HG02970 (cell line): ENCODE measurements at regions not wholly inside any gene's neighbourhood (a gene's known extent, or its start where the extent isn't known, plus 50 kb on each side); places are given as distances from the start of the nearest gene placed in this dataset.

Experiments used
- ATAC-seq: cut with Tn5 transposase; IDR thresholded peaks from one replicate; pipeline ENCODE4 v1.9.1; 2021; ENCODE audit warnings: mild to moderate bottlenecking, moderate library complexity, moderate number of reproducible peaks; ENCODE audit not compliant: unreplicated experiment, low FRiP score

DNA sequence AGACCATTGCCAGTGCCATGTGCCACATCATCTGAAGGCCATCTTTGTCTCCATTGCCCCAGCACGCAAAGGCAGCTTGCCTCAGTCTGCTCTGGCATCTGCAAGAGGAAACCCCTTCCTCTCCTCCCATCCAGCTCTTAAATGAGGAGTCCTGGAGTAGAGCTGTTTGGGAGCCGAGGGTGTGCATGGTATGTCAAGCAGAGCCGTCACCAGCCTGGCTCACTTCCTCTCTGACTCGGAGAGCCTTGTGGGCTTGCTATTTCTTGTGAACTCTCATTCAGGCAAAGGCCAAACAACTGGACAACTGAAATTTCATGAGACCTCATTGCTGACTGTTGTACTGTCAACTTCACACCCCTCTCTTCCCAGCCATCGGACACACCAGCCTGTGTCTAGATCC, 143.9 kb downstream of the SIPA1L2 start:
- no peak for ATAC-seq

DNA sequence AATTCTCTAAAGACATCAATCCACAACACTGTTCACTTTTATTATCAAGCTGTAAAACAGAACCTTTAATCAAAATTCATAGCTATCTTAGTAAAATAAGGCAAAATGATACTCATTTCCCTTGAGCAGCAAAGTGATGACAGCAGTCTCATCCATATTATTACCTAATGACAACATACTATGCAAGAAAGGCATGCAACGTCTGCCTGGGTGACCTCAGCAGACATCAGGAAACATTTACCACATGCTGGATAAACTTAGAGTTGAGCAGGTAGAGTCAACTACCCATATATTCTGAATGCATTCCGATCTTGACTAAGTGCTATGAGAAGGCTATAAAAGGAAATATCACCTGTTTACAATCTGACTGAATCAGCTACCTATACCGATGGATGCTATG, 145.1 kb downstream of the SIPA1L2 start:
- no peak for ATAC-seq

DNA sequence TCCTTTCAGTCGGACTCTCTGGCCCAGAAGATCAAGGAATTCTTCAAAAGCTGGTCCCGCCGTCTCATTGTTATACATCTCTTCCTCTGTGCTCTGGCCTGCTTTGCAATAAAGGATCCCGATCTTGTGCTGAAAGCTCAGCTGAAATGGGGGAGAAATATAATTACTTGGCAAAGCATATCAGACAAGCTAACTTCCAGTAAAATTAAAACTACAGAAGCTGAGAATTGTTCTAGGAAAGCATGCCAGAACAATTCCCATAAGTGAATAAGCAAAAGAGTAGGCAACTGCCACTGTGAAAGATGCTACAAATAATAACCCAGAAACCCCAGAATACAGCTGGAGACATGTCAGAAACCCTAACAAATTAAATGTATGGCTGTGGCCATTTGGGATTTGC, 146.1 kb downstream of the SIPA1L2 start:
- no peak for ATAC-seq

DNA sequence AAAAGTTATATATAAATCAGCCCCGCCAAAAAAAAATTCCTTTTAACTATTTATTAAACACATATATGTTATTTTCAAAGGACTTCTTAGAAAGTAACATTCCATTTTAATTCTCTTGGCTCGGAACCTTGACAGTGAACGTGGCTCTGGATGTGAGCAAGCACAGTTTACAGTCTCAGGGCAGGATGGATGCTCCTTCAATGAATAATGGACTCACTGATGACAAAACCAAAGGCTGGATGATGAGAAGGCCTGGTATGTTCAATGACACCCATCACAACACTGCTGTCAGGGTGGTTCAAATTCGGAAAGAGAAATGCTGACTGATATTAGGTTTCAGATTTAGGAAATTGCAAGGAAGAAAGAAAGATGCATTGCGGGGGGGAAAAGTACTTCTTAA, 148.8 kb downstream of the SIPA1L2 start:
- ATAC-seq = no peak

DNA sequence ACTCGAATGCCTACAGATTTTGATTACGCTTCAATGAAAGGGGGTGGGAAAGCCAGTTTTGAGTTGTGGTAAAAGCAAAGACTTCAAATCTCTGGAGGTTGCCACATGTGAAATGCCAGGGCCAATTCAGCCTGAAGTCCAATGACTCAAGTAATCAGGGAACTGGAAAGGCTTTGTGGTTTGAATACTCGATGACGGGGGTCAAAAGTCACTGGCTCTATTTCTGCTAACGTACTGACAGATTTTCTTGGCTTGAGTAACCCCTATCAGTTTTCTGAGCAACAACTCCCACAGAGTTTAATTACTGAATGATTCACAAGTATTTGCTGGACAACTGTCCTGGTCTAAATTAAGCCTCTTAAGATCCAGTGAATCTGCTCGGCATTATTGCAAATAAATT, 152.2 kb downstream of the SIPA1L2 start:
- no peak for ATAC-seq

DNA sequence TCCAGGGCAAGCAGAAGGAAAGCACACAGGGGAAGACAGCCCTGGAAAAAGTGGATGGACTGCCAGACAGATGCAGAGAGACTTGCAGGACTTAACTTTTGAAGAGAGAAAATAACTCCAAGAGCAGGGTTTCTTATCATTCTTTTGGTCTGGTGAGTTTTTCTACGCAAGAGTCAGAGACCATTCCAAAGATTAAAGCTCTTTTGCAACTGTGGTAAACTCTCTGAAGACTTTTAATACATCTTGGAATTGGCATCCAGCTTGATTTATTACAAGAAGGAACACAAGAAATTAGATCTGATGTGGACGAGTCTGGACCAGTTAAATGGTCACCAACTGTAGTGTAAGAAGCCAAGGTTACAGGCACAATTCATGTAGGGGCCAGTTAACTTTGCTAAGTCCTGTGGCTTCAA, 153.4 kb downstream of the SIPA1L2 start:
- no peak for ATAC-seq

DNA sequence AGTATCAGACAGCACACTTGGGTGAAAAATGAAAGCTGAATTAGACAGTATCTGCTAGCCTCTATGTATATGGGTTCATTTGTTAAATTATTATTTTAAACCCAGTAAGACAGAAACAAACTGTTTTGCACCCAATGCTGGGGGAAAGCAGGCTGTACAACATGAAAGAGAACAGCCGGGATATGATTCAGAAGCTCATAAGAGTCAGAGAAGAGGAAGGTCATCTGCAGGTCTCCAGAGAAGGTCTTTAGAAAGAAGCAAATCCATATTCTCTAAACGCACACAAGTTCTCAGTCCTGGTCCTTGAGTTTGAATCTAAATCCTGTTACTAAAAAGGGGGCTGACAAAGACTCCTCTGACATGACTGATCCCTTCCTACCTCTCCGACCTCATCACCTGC, 155.1 kb downstream of the SIPA1L2 start:
- no peak for ATAC-seq

DNA sequence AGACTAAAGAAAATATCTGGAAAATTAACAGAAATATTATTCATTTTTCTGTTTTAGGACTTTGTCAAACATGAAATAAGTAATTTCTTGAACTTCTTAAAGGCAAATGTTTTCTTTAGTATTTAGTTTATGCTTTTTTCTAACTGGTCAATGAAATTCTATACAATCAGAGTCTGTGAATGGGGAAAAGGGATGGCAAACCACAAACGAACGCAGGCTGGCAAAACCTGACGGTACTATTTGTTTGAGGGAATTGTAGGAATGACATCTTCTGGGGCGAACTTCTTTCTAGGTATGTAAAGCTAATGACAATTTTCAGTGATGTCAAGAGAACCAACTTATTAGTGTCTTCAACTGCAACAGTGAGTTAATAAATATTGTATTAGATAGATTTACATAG, 156.0 kb downstream of the SIPA1L2 start:
- no peak for ATAC-seq

DNA sequence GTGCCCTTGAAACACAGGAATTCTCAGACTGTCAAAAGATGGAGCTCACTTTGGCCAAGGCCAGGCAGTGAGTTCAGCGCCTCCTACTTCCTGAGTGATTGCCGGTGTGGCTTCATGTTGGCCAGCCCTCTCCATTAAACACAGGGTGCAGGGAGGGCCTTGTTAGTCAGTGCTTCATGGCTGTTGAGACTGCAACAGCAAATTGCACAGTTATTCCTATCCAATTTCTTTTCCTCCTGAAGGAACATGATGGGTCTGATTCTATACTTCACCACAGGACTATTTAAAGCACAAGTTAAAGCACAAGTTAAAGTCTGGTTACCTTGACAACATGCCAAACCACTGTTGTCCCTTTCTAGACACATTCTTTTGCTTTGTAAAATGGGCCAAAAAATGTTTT, 156.6 kb downstream of the SIPA1L2 start:
- no peak for ATAC-seq

DNA sequence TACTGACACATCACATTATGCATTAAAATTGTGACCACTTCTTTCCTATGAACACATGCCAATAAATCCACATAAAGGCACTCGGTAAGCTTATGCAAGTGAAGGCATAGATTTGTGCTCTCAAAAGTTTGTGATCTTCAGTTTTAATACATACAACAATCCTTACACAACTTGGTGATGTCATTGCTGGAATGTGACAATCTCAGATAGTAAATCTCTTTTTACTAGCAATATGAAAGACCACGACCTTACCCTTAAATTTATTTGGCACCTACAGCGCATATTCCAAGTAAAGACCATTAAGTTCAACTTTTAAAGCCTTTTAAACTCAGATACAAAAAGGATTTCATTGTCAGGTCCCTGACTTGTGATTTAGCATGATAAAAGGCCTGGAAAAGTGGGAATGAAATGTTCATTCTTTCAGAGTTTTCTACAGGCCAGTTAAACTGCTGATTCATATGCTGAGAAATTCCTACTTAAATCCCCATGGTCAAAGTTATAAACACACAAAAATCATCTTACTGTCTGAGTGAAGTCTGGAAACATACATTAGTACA, 157.4 kb downstream of the SIPA1L2 start:
- ATAC-seq = no peak

DNA sequence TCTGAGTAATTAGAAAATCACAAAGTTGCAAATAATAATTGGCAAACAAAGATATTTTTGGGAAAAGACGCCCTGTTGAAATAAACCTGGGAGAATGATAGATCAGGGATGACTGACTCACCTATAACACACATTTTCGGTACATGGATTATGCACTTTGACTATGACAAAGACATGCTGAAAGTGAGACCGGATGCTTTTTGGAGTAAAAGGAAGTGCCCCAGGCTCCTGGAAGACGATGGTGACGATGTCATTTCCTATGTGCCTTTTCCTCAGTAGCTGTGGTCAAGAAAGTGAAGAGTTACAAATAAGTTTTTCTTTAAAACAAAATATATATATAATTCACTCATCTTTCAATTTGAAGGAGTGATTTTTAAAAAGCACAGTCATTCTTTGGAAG, 158.7 kb downstream of the SIPA1L2 start:
- no peak for ATAC-seq

DNA sequence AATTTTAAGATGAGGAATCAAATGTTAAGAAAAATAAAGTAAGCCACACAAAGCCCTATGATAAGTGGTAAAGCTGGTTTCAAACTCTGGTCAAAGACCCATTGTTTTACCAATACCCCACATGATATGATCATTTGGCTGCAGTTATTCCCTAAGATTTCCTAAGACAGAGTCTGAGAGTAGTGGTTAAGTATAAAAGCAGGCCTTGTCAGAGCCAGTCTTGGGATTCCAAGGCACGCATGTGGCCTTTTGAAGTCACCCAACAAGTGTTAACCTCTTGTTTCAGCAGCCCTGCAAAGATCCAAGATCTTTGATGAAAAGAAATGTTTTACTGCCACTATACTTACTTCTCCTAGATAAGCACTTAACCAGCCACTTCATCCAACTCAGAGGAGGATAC, 159.2 kb downstream of the SIPA1L2 start:
- ATAC-seq = no peak

DNA sequence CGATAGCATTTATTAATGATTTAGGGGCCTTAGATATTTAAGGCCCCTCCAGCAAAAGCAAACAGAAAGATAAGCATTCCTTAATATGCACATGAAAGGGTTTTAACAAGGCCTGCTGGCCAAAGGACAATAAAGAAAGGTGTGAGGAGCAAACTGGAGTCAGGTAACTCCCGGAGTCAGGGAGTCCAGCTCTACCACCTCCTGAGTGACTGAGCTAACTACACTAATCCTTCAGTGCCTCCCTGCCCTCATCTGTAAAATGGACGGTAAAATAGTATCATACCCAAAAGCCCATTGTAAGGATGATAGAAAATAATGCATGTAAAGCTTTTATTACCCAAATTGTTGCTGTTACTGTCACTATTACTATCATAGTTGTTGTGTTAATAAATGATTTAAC, 161.7 kb downstream of the SIPA1L2 start:
- ATAC-seq = no peak

DNA sequence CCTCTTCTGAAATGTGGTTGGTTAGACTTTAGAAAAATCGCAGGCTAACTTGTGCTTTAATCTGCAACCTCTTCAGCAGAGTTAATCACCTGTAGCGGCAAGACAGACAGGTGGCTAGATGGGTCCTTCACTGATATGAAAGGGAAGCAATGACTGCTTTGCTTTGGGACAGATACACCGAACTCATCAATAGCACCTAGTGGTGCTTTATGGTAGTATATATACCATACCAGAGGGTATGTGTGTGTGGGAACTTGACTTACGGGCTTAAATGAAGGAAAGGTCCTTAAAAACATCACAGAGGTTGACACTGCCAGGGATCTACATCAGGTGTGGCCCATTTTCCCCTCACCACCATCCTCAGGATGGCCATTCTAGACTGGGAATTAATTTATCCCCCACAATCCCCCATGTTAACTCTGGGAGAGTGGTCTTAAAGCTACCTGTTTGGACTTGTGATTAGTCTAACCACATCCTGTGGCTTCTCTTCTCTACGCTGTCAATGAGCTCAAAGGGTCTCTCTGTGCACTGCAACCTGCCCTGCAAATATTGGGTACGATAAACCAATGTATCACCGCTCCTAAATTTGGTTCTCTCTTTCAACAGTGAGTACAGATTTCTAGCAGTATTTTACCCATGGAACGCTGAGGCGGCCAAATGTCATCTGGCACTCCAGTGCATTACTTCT, 162.7 kb downstream of the SIPA1L2 start:
- ATAC-seq = no peak

DNA sequence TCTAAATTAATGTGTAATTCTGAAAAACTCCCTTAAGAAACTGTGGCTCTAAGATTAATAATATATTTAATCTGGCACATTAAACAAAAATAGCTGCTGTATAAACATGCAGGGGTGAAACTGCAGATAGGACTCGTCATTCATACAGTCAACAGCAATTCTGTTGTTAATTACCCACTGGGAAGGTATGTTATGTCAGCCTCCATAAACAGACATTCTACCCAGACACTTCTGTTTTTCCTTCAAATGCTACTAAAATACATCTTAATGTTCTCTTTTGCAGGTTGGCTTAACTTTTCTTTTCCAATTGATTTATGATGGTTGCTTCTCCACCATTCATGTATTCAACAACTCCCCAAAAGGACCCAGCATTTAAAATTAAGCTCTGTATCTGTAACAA, 165.6 kb downstream of the SIPA1L2 start:
- ATAC-seq = no peak

DNA sequence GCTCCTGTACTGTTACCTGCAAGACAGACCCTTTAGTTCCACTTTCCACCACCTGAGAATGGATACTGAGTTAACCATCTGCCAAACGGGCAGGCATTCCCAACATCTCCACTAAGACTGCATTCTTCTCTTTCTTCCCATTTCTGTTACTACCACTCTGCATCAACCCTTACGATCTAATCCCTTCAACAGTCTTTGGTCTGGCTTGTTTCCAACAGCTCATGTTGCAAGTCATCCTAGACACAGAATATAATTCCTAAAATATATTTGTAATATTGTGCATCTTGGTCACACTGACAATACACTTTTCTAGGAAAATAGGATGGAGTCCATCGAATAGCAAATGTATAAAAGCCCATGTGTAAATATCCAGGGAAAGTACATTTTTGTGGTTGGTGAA, 166.7 kb downstream of the SIPA1L2 start:
- no peak for ATAC-seq

DNA sequence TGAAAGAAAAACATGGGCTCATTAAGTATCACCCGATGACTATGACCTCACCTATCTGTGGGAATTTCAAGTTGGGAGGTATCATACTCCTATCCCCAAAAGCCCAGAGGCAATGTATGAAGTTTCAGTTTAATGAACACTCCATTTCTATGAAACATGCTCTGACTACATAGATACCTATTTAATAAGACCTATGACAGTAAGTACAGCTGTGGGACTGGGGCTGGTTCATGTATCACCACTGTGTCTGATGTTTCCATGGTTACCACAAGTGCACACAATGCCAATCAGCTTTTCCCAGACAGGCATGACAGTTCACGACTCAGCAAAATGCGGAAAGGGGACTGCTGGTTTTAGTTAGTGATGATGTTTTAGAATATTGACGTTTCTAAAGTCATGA, 167.7 kb downstream of the SIPA1L2 start:
- ATAC-seq = no peak

DNA sequence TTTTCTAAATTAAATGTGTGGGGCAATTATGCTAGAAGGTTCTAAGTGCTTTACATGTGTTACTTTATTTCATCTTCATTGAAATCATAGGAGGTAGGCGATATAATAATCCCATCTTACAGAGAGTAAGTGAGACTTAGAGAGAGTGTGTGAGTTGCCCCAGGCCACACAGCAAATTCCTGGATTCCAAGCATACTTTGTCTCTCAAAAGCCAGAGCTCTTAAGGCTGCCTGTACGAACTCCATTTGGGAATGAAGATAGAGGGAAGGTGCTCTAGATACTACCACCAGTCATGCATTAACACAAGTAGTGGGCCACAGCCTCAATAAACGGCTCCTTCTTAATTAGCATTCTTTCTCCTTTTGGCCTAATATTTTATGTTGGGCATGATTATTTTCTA, 170.1 kb downstream of the SIPA1L2 start:
- no peak for ATAC-seq

DNA sequence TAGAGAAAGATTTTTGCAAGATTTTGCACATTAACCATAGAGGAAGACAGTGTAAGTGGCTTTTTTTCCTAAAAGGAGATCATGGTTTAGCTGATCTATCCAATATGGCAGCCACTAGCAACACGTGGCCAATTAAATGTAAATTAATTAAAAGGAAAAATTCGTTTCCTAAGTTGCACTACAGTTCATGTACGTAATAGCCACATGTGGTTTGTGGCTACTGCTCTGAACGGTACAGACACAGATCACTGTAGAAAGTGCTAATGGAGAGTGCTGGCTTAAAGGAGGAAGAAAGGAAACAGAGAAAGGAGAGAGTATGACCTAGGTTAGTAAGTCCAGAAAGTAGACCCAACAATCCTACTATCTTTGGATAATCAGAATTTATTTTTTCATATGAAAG, 170.8 kb downstream of the SIPA1L2 start:
- no peak for ATAC-seq

DNA sequence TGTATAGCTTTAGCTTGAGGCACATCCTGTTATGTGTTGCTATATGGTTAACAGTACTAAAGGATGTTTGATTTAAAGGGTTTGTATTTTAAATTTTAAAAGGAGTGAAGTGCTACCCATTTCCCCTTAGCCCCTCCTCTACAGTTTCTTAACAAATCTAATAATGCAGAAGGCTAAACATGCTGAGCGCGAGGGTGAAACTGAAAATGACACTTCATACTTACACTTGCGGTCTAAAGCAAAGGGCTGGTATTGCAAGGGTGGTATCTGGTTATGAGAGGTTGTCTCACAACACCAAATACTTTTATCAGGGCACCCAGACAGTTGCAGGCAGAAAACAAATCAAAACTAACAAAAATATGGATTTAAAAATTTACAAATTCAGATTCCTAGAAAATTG, 172.3 kb downstream of the SIPA1L2 start:
- ATAC-seq = peak; percentile 75

DNA sequence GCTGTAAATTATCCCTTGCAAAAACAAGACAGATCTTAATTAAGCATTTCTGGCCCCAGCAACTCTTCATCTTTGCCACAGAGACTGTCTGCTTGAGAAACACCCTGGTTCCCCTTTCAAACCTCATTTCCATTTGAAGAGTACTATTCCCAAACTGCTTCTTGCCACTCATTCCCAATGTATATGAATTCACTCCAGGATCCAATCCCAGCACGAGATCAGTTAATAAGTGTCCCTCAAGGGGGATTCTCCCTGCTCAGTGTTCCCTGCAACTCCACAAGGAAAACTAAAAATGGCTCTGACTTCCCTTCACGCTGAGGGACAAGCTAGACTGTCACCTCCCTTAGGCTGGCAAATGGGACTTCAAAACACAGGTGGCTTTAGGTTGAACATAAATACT, 173.2 kb downstream of the SIPA1L2 start:
- ATAC-seq = no peak

DNA sequence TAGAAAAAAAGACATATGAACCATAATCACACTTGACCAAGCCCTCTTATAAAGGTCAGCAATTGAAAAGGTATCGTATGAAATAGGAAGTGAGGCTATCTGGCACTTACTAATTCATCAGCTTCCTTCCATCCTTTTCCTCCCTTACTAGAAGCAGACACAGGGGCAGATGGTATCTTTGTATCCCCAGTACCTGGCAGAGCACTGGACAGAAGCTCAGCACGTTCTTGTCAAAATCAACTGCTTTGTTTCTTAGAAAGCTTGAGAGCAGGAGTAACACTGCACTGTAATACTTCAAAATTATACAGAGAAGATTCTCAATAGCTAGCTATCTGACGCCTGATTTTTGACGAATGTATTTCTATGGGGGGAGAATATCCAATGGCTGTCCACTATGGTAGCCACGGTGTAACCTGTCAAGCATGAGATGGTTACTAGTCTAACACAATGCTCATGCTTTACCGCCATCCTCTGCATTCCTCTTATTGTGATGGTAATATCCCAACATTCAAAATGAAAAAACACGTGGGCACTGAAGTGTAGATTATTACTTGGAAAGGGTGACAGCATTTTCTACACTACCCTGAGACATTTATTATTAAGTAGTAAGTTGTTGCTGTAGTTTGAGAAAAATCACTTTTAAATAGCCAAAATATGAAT, 175.6 kb downstream of the SIPA1L2 start:
- no peak for ATAC-seq
